ENCODE measurements at regions not wholly inside any gene's neighbourhood (a gene's known extent, or its start where the extent isn't known, plus 50 kb on each side); places are given as distances from the start of the nearest gene placed in this dataset.
A peak's percentile ranks its signal among the peaks of the same experiment; 100 is the strongest.

GRCh38 chr12:127480775-127481314 lies 786.1 kb upstream of the TMEM132C start:
- H2BK20ac ChIP-seq (ENCODE audit: low read length), result no peak overlapping the region
- H2BK120ac ChIP-seq (replicated peaks; ENCODE audit: low read depth, low read length), result no peak overlapping the region
- no peak for FAIRE-seq
- H3K27ac ChIP-seq (ENCODE audit: low read depth, low read length), result no peak overlapping the region
- peak in 1 of 2 experiments; percentile 36 for DNase-seq (ENCODE audit: low read depth in 1 of 2, low spot score in 2 of 2)
- no peak overlapping the region for H3K18ac ChIP-seq (ENCODE audit: extremely low read depth, low read length)
- H3K4me3 ChIP-seq (ENCODE audit: extremely low read depth in 1 of 4, insufficient read depth in 2 of 4, low read depth in 3 of 4, low read length in 4 of 4), result no peak overlapping the region
- H4K8ac ChIP-seq (ENCODE audit: extremely low read depth, insufficient read depth, low read length), result no peak overlapping the region
- H2BK5ac ChIP-seq (ENCODE audit: low read depth, low read length), result no peak overlapping the region
- no peak overlapping the region for H3K56ac ChIP-seq (replicated peaks; ENCODE audit: insufficient read length, low read depth, low read length)
- H4K5ac ChIP-seq (ENCODE audit: insufficient read length, low read depth, low read length), result no peak overlapping the region
- ChIA-PET POLR2A (ENCODE audit: partially characterized antibody) (no interaction called here), CTCF (ENCODE audit: partially characterized antibody) (interaction anchor here (0.7 kb wide), 1 partner anchor 508 kb away, joined by 3 read pairs; no protein-coding TSS in a partner anchor)
- H4K20me1 ChIP-seq (replicated peaks in 1 of 2; ENCODE audit: control insufficient read depth in 1 of 2, insufficient read depth in 2 of 2, low read length in 2 of 2), result no peaks in the 10 kb centered on the region
- no peak overlapping the region for H2BK12ac ChIP-seq (ENCODE audit: low read depth, low read length)
- 91% methylated on average over 5 of the region's 5 CpGs; no CpG with 5 or more reads in 1 of the 2 experiments for WGBS, 2 experiments (ENCODE audit: extremely low coverage in 1 of 2, insufficient coverage in 1 of 2, insufficient read length in 1 of 2, insufficient replicate concordance in 2 of 2, low coverage in 1 of 2, low lambda C conversion rate in 2 of 2, missing lambda C conversion rate in 1 of 2)
- no peak overlapping the region for H4K91ac ChIP-seq (replicated peaks; ENCODE audit: insufficient read length, low read length)
- H3K9ac ChIP-seq (replicated peaks in 1 of 4; ENCODE audit: extremely low read depth in 1 of 4, low read depth in 3 of 4, low read length in 3 of 4), result no peak overlapping the region
- H3K4me2 ChIP-seq (ENCODE audit: insufficient read depth in 1 of 2, low read depth in 2 of 2, low read length in 2 of 2), result no peak overlapping the region
- H3K4ac ChIP-seq (replicated peaks; ENCODE audit: insufficient read length, low read depth, low read length), result no peak overlapping the region
- no peaks in the 10 kb centered on the region for H3K27me3 ChIP-seq (replicated peaks in 1 of 4; ENCODE audit: control insufficient read depth in 3 of 4, extremely low read depth in 1 of 4, insufficient read depth in 3 of 4, low read length in 3 of 4)
- H2BK15ac ChIP-seq (ENCODE audit: low read length), result no peak overlapping the region
- H3K36me3 ChIP-seq (ENCODE audit: control insufficient read depth in 2 of 4, insufficient read depth in 4 of 4, low read length in 3 of 4), result no peaks in the 10 kb centered on the region; a peak in 1 of 8 replicates
- H3K79me1 ChIP-seq (ENCODE audit: low read depth, low read length), result no peaks in the 10 kb centered on the region
- no peak overlapping the region for H3K14ac ChIP-seq (ENCODE audit: insufficient read length)
- no peak overlapping the region for H3K23ac ChIP-seq (ENCODE audit: insufficient read length)
- no peak overlapping the region for H2AFZ ChIP-seq (ENCODE audit: low read length)
- no peaks in the 10 kb centered on the region for H3K23me2 ChIP-seq (ENCODE audit: low read depth, low read length)
- H3K9me3 ChIP-seq (ENCODE audit: insufficient read depth in 2 of 2, low read depth in 1 of 2, low read length in 1 of 2), result peaks cover 0 to 2% of the 10 kb centered on the region in 2 experiments; a peak in 1 of 4 replicates
- H2AK5ac ChIP-seq (ENCODE audit: low read depth, low read length), result no peak overlapping the region
- H3K79me2 ChIP-seq (ENCODE audit: control insufficient read depth in 1 of 2, insufficient read depth in 2 of 2, low read length in 2 of 2), result no peaks in the 10 kb centered on the region
- no peaks in the 10 kb centered on the region for H3K4me1 ChIP-seq (replicated peaks in 1 of 4; ENCODE audit: control insufficient read depth in 3 of 4, insufficient read depth in 4 of 4, low read length in 3 of 4)
- TF ChIP-seq SIX5 (IDR thresholded peaks at IDR 0.05; ENCODE audit: low read depth, low read length), result no peak
- no peak for TF ChIP-seq TCF12 (IDR thresholded peaks at IDR 0.05; ENCODE audit: low read depth, low read length)
- TF ChIP-seq CHD1 (IDR thresholded peaks at IDR 0.05; ENCODE audit: low read depth, low read length), result no peak
- no peak for TF ChIP-seq CBX5 (IDR thresholded peaks at IDR 0.05; ENCODE audit: low read depth, low read length)
- TF ChIP-seq, protein P1, sequence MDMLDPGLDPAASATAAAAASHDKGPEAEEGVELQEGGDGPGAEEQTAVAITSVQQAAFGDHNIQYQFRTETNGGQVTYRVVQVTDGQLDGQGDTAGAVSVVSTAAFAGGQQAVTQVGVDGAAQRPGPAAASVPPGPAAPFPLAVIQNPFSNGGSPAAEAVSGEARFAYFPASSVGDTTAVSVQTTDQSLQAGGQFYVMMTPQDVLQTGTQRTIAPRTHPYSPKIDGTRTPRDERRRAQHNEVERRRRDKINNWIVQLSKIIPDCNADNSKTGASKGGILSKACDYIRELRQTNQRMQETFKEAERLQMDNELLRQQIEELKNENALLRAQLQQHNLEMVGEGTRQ (IDR thresholded peaks at IDR 0.05; ENCODE audit: low read length), result no peak
- TF ChIP-seq, protein P2, sequence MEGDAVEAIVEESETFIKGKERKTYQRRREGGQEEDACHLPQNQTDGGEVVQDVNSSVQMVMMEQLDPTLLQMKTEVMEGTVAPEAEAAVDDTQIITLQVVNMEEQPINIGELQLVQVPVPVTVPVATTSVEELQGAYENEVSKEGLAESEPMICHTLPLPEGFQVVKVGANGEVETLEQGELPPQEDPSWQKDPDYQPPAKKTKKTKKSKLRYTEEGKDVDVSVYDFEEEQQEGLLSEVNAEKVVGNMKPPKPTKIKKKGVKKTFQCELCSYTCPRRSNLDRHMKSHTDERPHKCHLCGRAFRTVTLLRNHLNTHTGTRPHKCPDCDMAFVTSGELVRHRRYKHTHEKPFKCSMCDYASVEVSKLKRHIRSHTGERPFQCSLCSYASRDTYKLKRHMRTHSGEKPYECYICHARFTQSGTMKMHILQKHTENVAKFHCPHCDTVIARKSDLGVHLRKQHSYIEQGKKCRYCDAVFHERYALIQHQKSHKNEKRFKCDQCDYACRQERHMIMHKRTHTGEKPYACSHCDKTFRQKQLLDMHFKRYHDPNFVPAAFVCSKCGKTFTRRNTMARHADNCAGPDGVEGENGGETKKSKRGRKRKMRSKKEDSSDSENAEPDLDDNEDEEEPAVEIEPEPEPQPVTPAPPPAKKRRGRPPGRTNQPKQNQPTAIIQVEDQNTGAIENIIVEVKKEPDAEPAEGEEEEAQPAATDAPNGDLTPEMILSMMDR (IDR thresholded peaks at IDR 0.05; ENCODE audit: control extremely low read depth in 1 of 3, insufficient read depth in 1 of 3, low read depth in 1 of 3, low read length in 3 of 3), result no peak
- TF ChIP-seq PHF8 (conservative IDR thresholded peaks at IDR 0.05; ENCODE audit: low read depth, low read length), result no peak
- no peak for TF ChIP-seq CHD2 (IDR thresholded peaks at IDR 0.05; ENCODE audit: low read length)
- TF ChIP-seq TEAD4 (IDR thresholded peaks at IDR 0.05; ENCODE audit: low read depth, low read length), result no peak
- no peak for TF ChIP-seq KDM1A (IDR thresholded peaks at IDR 0.05; ENCODE audit: borderline replicate concordance, low read length)
